K562 (cell line): ENCODE measurements at regions not wholly inside any gene's neighbourhood (a gene's known extent, or its start where the extent isn't known, plus 50 kb on each side); places are given as distances from the start of the nearest gene placed in this dataset.

ENCODE experiments used
- ATAC-seq: fragments of 200-7000 bp; cut with Tn5 transposase; 3 replicates; pipeline ENCODE4 v1.9.1; 2020; ENCODE audit warnings: moderate library complexity
- BruUV-seq: library from RNA; stranded (reverse); fragments of 400-500 nt; replicated peaks from 2 replicates; lab custom pipeline; 2021; lab: Mats Ljungman, UMichigan
- CTCF ChIA-PET: fragments of 300-600 bp; formaldehyde crosslinking; extraction: SDS; loops from one replicate; lab custom pipeline; 2021; ENCODE audit warnings: low intra/inter-chr PET ratio; lab: Yijun Ruan, JAX
- POLR2A ChIA-PET: fragments of 300-600, 350-650 bp; sonication (Branson Sonifier 250); formaldehyde crosslinking; extraction: SDS; loops from one replicate; lab custom pipeline; 2021; ENCODE audit warnings: antibody characterized with exemption, inconsistent platforms; lab: Yijun Ruan, JAX
- DNase-seq, 4 experiments: peaks; one replicate each; pipeline versions ENCODE4 v3.0.0 to v3.0.0-alpha.2; 2011 to 2018; ENCODE audit warnings: low spot score in 3 of 4, mixed read lengths in 3 of 4; ENCODE audit errors: extremely low read depth in 1 of 4
- FAIRE-seq: peaks from 2 replicates; lab custom pipeline; 2011; peaks lifted over from hg19 to GRCh38; lab: Jason Lieb, UNC
- H2AFZ ChIP-seq: 2 replicates; pipeline ENCODE4 v1.6.0; 2011; ENCODE audit warnings: low read depth, low read length, control low read depth, inconsistent platforms
- H3K27ac ChIP-seq: fragments of 200-600 bp; 3 replicates; pipeline ENCODE4 v1.8.0; 2011; ENCODE audit warnings: low read depth, mild to moderate bottlenecking, control low read depth, inconsistent platforms, low read length, moderate library complexity, mixed read lengths; ENCODE audit errors: extremely low read depth
- H3K27me3 ChIP-seq, 2 experiments: fragments of 300-600 bp in 1 of 2; 2 replicates in 1 of 2; 3 replicates in 1 of 2; pipeline versions ENCODE4 v1.6.0 to v1.8.0; 2011; ENCODE audit warnings: inconsistent platforms in 2 of 2, low read length in 2 of 2, mild to moderate bottlenecking in 1 of 2, mixed read lengths in 1 of 2, moderate library complexity in 1 of 2; ENCODE audit not compliant: control insufficient read depth in 2 of 2, insufficient read depth in 2 of 2
- H3K36me3 ChIP-seq: fragments of 300-600 bp; 3 replicates; pipeline ENCODE4 v1.8.0; 2011; ENCODE audit warnings: mild to moderate bottlenecking, low read length, inconsistent platforms; ENCODE audit not compliant: control insufficient read depth, insufficient read depth
- H3K4me1 ChIP-seq, 2 experiments: fragments of 200-600 bp in 1 of 2; replicated peaks in 1 of 2; 2 replicates in 1 of 2; 3 replicates in 1 of 2; pipeline versions ENCODE4 v1.5.1 to v1.8.0; 2011; ENCODE audit warnings: inconsistent platforms in 2 of 2, low read length in 2 of 2, mild to moderate bottlenecking in 1 of 2, mixed read lengths in 1 of 2, moderate library complexity in 1 of 2; ENCODE audit not compliant: control insufficient read depth in 2 of 2, insufficient read depth in 2 of 2
- H3K4me2 ChIP-seq: 2 replicates; pipeline ENCODE4 v1.6.1; 2011; ENCODE audit warnings: low read length, control low read depth, inconsistent platforms, mixed read lengths; ENCODE audit not compliant: insufficient read depth
- H3K4me3 ChIP-seq: fragments of 200-600 bp; sonication (generic), shearing (Covaris generic); 2 replicates; pipeline ENCODE4 v1.5.1; 2016; ENCODE audit warnings: control low read depth, inconsistent platforms
- H3K79me2 ChIP-seq: fragments of 200-600 bp; 3 replicates; pipeline ENCODE4 v1.8.0; 2011; ENCODE audit warnings: low read length, inconsistent platforms; ENCODE audit not compliant: control insufficient read depth, insufficient read depth
- H3K9ac ChIP-seq, 2 experiments: 2 replicates each; pipeline versions ENCODE4 v1.6.0 to v1.6.1; 2011; ENCODE audit warnings: low read depth in 2 of 2, low read length in 2 of 2, control low read depth in 1 of 2, inconsistent platforms in 1 of 2, mild to moderate bottlenecking in 1 of 2, mixed read lengths in 1 of 2; ENCODE audit not compliant: insufficient read depth in 1 of 2
- H3K9me1 ChIP-seq: one replicate; pipeline ENCODE4 v1.6.0; 2011; ENCODE audit warnings: inconsistent platforms, mild to moderate bottlenecking, low read length, moderate library complexity; ENCODE audit not compliant: control insufficient read depth, insufficient read depth
- H3K9me3 ChIP-seq: replicated peaks from 2 replicates; pipeline ENCODE4 v1.5.1; 2011; ENCODE audit warnings: low read depth, low read length, inconsistent platforms; ENCODE audit not compliant: control insufficient read depth, insufficient read depth
- H4K20me1 ChIP-seq: replicated peaks from 2 replicates; pipeline ENCODE4 v1.6.1; 2011; ENCODE audit warnings: low read length, inconsistent platforms, mixed read lengths; ENCODE audit not compliant: control insufficient read depth, insufficient read depth
- BHLHE40 ChIP-seq: IDR thresholded peaks from 2 replicates; pipeline ENCODE4 v1.6.1; 2011; ENCODE audit warnings: low read length, improper control_type of control experiment
- CEBPZ ChIP-seq: fragments of 150-350 bp; IDR thresholded peaks from 2 replicates; pipeline ENCODE4 v1.6.1; 2014; ENCODE audit warnings: low read depth, mild to moderate bottlenecking, low read length, borderline replicate concordance
- FOXA1 ChIP-seq: fragments of 450-650 bp; IDR thresholded peaks from 2 replicates; pipeline ENCODE4 v1.6.1; 2016; ENCODE audit warnings: mild to moderate bottlenecking, borderline replicate concordance
- FOXA3 ChIP-seq, 2 experiments: fragments of 450-650 bp in 1 of 2; sonication (generic) in 1 of 2; formaldehyde crosslinking; IDR thresholded peaks in 1 of 2; conservative IDR thresholded peaks in 1 of 2; 2 replicates each; pipeline versions ENCODE4 v1.4.0 to v1.8.0; 2020 to 2022; ENCODE audit warnings: mild to moderate bottlenecking in 2 of 2, missing genetic modification reagents in 1 of 2
- HDGF ChIP-seq: fragments of 450-650 bp; IDR thresholded peaks from 2 replicates; pipeline ENCODE4 v1.6.1; 2016
- KLF13 ChIP-seq: fragments of 450-650 bp; IDR thresholded peaks from 2 replicates; pipeline ENCODE4 v1.6.1; 2016; ENCODE audit warnings: missing genetic modification characterization, low read depth, mild to moderate bottlenecking, missing compliant biosample characterization, moderate library complexity, borderline replicate concordance
- NR4A1 ChIP-seq, 2 experiments: fragments of 250-450 bp in 1 of 2; fragments of 450-650 bp in 1 of 2; sonication (Bioruptor Pico) in 1 of 2; IDR thresholded peaks; 2 replicates each; pipeline versions ENCODE4 v1.4.0 to v1.6.1; 2016 to 2020; ENCODE audit warnings: mild to moderate bottlenecking in 2 of 2, missing compliant biosample characterization in 1 of 2, missing genetic modification characterization in 1 of 2, moderate library complexity in 1 of 2
- PYGO2 ChIP-seq: fragments of 450-650 bp; IDR thresholded peaks from 2 replicates; pipeline ENCODE4 v1.6.1; 2016; ENCODE audit warnings: mild to moderate bottlenecking, missing genetic modification characterization, moderate library complexity, missing compliant biosample characterization
- RBM14 ChIP-seq: fragments of 200-400 bp; formaldehyde crosslinking; IDR thresholded peaks from 2 replicates; pipeline ENCODE4 v1.6.1; 2018; ENCODE audit warnings: low read depth, mild to moderate bottlenecking, low read length, moderate library complexity, borderline replicate concordance; ENCODE audit not compliant: insufficient read depth
- SMC3 ChIP-seq: conservative IDR thresholded peaks from 2 replicates; pipeline ENCODE4 v1.6.1; 2011; ENCODE audit warnings: low read depth, low read length, improper control_type of control experiment; ENCODE audit not compliant: insufficient read depth
- ZNF274 ChIP-seq: IDR thresholded peaks from 2 replicates; pipeline ENCODE4 v1.6.1; 2011; ENCODE audit warnings: low read depth, mild to moderate bottlenecking, low read length, moderate library complexity, borderline replicate concordance
- WGBS: fragments of 100-300 bp; shearing (Covaris generic); methylation state at CpG from one replicate; pipeline ENCODE4 v1.1.6; 2016; ENCODE audit warnings: low coverage, mixed read lengths; ENCODE audit not compliant: insufficient coverage; ENCODE audit errors: missing lambda C conversion rate; 5-methylcytosine and 5-hydroxymethylcytosine counted together
- in situ Hi-C: fragments of 300-500 bp; cut with MboI; formaldehyde crosslinking; loops from 4 replicates; pipeline ENCODE4 v1.15.0; 2018; ENCODE audit warnings: inconsistent platforms, mixed read lengths
- intact Hi-C: fragments of 100-400 bp; cut with micrococcal nuclease; formaldehyde crosslinking; loops from 2 replicates; pipeline ENCODE4 v1.14.2; 2022

- BruUV-seq, result no TSS peak
- Histone ChIP-seq H3K79me2 (no peaks in the 10 kb centered on the region), H3K9ac (no peak overlapping the region), H3K9me3 (no peaks in the 10 kb centered on the region; the same call in 1 of the 2 replicates)
- CTCF ChIA-PET, result no interaction called here
- TF ChIP-seq FOXA1 (0 out of 2 replicates have a peak, but pooled peaks have one; percentile 35), PYGO2 (tag) (no peak), SMC3 (no peak), KLF13 (tag) (no peak), FOXA3 (CRISPR knock-in tag; conservative IDR thresholded peaks at IDR 0.05 in 1 of 2, IDR thresholded peaks at IDR 0.05 in 1 of 2) (peak; percentile 95 to 97), ZNF274 (no peak), CEBPZ (no peak), NR4A1 (CRISPR knock-in tag; IDR thresholded peaks at IDR 0.05) (no peak), NR4A1 (tag; IDR thresholded peaks at IDR 0.05) (no peak), RBM14 (no peak), BHLHE40 (no peak), HDGF (no peak)
- TF ChIP-seq, all 486 proteins: peak for 2
- DNase-seq (peak in 3 of 4 experiments; percentile 1 to 10 (median 9)), ATAC-seq (no peak), FAIRE-seq (no peak)
- Histone ChIP-seq H3K4me2 (no peak overlapping the region), H3K36me3 (no peaks in the 10 kb centered on the region), H2AFZ (no peak overlapping the region), H3K4me1 (no peaks in the 10 kb centered on the region), H3K4me3 (no peak overlapping the region), H3K27me3 (no peaks in the 10 kb centered on the region), H3K9me1 (no peaks in the 10 kb centered on the region), H4K20me1 (no peaks in the 10 kb centered on the region), H3K27ac (no peak overlapping the region)
- intact Hi-C loops, result no loop called here
- POLR2A ChIA-PET, result no interaction called here
- in situ Hi-C loops, result no loop called here
- 5% methylated on average over 2 of the region's 2 CpGs for WGBS
These were observed 691.9 kb downstream of the TECRL start for GRCh38 chr4:63717384-63717783.
